ENCODE measurements at regions not wholly inside any gene's neighbourhood (a gene's known extent, or its start where the extent isn't known, plus 50 kb on each side); places are given as distances from the start of the nearest gene placed in this dataset.
"Not testable (repeated sequence)": the region's sequence is repeated elsewhere in the genome, so short reads cannot be mapped to it uniquely, and the experiment has no call there.

DNA sequence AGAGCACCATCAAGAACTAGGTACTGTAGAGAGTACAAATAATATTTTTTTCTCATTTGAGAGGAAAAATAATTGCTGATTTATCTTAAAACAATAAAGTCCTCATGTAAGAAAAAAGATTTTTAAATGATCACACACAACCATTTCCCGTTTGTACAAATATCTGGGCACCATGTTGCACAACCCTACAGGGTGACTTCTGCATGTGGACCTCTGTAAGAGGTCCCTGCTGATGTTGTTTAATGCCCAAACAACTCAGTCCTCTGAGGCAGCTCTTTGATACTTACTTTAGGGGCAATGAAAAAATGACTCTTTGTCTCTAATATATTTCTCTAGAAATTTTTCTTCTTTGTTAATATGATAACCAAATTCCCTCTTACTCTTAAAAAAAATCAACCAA, 168.1 kb upstream of the SATB1 start:
- DNase-seq, result no peak

- no peak for DNase-seq
Measured at GRCh38 chr3:18591120-18591519, 166.0 kb upstream of the SATB1 start.

GRCh38 chr3:18586076-18586475, 160.9 kb upstream of the SATB1 start:
- DNase-seq, result no peak

GRCh38 chr3:18585004-18585968, 160.1 kb upstream of the SATB1 start:
- no peak for DNase-seq

GRCh38 chr3:18580268-18580667, 155.1 kb upstream of the SATB1 start:
- DNase-seq, result no peak

DNA sequence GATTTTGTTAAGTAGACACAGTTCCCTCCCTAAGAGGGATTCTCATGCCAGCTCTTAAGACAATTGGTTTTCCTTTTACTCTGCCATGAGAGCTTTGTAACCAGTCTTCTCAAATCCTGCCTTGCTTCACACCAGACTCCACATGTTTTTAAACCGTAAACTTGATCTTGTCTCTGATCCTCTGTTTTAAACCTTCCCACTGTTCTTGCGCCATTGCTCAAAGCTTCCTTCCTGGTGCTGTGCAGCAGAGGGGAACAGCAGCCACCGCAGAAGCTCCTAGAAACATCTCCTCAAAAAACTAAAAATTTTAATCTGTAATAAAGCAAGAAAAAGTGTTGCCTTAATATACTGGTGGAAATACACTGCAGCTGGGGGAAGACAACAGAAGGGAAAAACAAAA, 154.5 kb upstream of the SATB1 start:
- DNase-seq, result no peak

GRCh38 chr3:18575573-18575972, 150.4 kb upstream of the SATB1 start:
- no peak for DNase-seq

DNA sequence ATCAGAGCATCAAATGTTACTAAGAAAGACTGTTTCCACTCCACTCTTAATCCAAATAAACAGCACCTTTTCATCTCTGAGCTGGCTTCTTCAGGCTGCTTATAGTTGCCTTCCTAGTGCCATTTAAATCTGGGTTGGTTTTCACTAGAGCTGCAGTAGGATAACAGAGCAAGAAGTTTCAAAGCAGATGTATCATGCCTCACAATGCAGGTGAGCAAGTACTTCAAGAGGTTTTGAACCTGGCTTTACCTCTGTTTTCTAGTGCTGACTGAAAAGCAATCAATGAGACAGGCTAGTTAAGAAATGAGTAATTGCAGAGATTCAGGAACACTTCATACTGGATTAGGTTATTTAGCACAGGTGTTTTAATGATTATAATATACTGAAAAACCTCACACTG, 147.7 kb upstream of the SATB1 start:
- DNase-seq, result no peak

DNA sequence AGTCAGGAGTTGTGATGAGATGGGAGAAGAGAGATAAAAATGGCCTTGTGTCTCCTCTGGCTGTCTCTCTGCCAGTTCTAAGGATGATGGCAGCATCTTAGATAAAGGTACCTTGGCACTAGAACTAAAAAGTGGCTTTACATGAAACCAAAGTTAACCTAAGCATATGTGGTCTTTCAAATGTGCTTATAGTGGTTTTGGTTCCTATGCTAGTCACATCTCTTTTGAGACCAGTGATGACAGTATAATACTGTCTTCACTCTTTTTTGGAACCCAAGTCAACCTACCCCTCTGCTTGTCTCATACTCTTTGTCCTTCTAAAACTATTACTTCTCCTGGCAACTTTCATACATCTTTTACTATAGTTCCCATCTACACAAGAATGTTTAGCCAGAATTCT, 142.2 kb upstream of the SATB1 start:
- DNase-seq, result no peak

- no peak for DNase-seq
Measured at GRCh38 chr3:18562364-18563154, 137.4 kb upstream of the SATB1 start.

- DNase-seq, result peak; percentile 4
Measured at GRCh38 chr3:18559331-18559842, 134.2 kb upstream of the SATB1 start.

- no peak for DNase-seq
Measured at GRCh38 chr3:18558507-18558906, 133.4 kb upstream of the SATB1 start.

DNA sequence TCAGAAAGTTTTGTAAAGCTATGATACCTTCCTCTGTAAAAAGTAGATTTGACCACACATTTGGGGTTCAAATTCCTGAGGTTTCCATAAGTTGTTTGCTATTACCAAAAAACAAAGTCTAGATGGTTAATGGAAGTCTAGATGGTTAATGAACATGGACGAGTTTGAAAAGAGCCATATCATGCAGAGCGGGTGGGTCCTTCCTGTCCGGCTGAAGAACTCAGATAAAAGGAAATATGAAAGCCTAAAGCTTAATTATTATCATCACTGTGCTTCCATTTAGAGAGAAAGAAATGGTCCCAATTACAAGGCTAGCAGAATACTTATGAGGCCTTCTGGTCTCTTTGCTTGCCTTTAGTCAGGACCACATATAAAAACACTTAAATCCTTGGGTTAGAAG, 132.1 kb upstream of the SATB1 start:
- DNase-seq, result no peak

DNA sequence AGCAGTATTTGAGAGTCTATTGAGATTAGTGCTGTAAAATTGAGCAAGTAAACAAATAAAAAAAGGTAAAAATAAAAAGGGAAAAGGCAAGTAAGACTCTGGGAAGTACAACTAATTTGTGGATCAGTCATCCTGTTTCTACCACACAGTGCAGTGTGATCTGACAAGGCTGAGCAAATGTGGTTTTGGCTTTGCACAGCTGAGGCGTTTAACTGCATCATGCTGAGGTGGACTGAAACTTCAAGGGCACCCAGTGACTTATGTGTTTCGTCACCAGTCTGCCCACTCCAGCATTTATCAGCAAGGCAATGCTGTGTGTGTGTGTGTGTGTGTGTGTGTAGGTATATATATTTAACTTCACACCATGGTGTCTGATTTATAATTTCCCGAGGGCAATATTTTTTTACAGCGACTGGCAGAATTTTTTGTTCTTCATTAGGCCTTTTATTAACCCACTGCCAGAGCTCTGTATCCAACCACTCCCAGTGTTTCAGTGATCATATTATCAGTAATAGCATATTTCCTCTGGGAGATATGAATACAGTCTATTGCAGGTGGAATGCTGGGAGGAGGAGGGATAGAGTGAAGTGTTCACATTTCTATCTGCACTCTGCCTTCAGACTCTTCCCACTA, 131.5 kb upstream of the SATB1 start:
- DNase-seq, result no peak

GRCh38 chr3:18556001-18556408, 130.9 kb upstream of the SATB1 start:
- DNase-seq, result no peak

GRCh38 chr3:18552579-18553105, 127.5 kb upstream of the SATB1 start:
- not testable (repeated sequence) for DNase-seq

DNA sequence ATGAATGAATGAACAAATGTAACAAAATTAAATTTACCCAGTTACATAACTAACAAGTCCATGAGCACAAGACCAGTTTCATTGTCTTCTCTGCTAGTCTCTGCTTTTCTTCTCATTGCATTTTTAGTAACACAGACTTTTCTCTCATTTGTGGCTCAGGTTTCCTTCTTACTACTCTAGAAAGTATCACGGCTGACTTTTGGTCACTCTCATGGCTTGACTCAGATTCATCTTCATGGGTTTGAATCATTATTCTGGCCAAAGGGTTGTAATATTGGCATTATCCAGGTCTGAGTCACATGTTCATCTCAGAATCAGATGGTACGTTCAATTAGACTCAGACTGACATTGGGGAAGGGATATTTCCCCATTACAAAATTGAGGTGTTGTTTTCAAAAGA, 121.5 kb upstream of the SATB1 start:
- no peak for DNase-seq

DNA sequence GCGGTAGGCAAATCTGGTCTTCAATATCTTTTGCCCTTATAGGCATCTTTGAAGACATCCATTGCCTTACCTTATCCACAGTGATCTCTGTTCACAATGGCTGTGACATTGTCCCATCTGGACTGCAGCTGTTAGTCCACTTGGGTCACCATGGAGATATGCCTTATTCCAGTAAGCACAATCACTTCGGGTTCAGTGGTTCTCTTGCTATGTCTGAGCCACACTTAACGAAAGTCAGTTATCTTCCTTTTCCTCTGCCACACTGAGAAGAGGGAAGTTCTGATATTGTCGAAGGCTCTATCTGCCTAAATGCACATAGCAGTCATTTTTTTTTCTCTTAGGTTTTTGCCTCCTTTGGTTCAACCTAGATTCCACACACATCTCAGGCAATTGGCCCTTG, 119.0 kb upstream of the SATB1 start:
- DNase-seq, result no peak

GRCh38 chr3:18538463-18539230, 113.5 kb upstream of the SATB1 start:
- DNase-seq, result no peak

GRCh38 chr3:18533039-18533438, 107.9 kb upstream of the SATB1 start:
- DNase-seq, result no peak

DNA sequence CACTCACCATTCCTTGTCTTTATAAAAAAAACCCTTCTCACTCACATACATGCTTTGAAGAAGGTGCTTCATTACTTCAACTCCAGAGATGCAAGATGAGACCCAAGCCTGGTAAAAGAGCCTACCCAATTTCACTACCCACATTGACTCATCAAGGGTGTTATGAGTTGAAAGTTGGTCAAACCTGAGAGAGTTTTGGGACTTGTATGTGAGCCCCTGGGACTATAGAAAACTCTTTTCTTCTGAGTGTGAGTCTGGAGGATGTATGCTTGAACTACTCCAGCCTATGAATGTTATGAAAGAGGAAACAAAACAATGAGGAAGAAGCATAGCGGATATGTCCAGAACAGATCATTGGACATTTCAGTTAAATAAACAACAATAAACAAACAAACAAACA, 106.5 kb upstream of the SATB1 start:
- no peak for DNase-seq

DNA sequence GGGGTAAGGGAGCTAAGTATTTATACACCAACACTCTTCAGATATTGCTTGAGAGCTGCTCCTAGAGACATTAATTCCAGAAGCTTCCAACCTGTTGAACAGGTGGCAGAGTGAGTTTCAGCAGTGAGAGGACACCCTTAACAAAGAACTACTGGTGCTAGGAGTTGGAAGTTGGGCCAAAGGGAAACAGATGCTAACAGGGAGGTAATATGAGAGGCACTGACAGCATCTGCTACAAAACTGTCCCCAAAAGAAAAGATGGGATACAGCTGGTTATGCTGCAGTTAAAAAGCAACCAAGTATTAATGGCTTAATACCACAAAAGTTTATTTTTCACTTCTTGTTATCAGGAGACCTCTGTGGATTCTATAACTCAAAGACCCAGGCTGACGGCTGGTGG, 104.5 kb upstream of the SATB1 start:
- peak; percentile 8 for DNase-seq
